Activated T-cell treated with anti-CD3 and anti-CD28 coated beads, Interleukin-2, amount 50 U/mL, for 72 hours (primary cell): ENCODE measurements at regions not wholly inside any gene's neighbourhood (a gene's known extent, or its start where the extent isn't known, plus 50 kb on each side); places are given as distances from the start of the nearest gene placed in this dataset.

Source experiments
- ATAC-seq, 2 donors: fragments of 150-1000 bp; cut with Tn5 transposase; replicated peaks in 1 of 2; 2 replicates each; pipeline ENCODE4 v1.10.0; 2021; ENCODE audit warnings: moderate library complexity in 2 of 2, mild to moderate bottlenecking in 1 of 2
- DNase-seq, 2 donors: peaks; one replicate each; pipeline ENCODE4 v3.0.0; 2021 to 2022; ENCODE audit warnings: mixed read lengths in 1 of 2
- H3K27ac Mint-ChIP-seq: one replicate; pipeline ENCODE4 v1.8.0; 2022; ENCODE audit warnings: mild to moderate bottlenecking, moderate library complexity, mixed read lengths
- H3K27me3 Mint-ChIP-seq: one replicate; pipeline ENCODE4 v1.8.0; 2022; ENCODE audit warnings: low read depth, mixed read lengths
- H3K36me3 Mint-ChIP-seq, 2 donors: one replicate each; pipeline ENCODE4 v1.8.0; 2022; ENCODE audit warnings: mixed read lengths in 2 of 2, mild to moderate bottlenecking in 1 of 2; ENCODE audit not compliant: insufficient read depth in 2 of 2
- H3K4me1 Mint-ChIP-seq: one replicate; pipeline ENCODE4 v1.8.0; 2022; ENCODE audit warnings: low read depth, mixed read lengths
- H3K4me3 Mint-ChIP-seq, 2 donors: one replicate each; pipeline ENCODE4 v1.8.0; 2022; ENCODE audit warnings: mild to moderate bottlenecking in 2 of 2, mixed read lengths in 2 of 2, moderate library complexity in 2 of 2
- H3K9me3 Mint-ChIP-seq, 2 donors: one replicate each; pipeline ENCODE4 v1.8.0; 2022; ENCODE audit warnings: mixed read lengths in 2 of 2

DNA sequence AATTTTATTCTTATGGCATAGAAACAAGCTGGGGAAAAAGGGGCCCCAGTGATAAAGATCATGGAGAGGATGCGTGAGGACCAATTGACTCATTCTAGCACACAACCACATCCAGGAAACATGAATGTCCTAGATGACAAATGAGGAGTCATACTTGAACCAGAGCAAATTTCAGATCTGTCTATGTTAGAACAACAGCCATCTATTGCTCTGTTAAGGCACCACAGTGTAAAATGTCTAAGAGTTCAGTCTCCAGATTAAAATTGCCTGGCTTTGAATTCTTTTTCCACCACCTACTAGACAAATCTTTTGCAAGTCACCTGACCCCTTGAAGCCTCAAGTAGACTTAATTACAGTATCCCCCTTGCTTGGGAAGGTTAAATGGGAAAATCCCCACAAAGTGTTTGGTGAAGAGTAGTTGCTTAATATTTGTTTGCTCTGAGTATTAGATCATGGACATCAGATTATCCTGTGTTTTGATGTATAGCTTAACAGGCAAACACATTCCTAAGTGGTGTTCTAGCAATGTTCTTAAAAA, 258.7 kb upstream of the TGFBR2 start:
- Mint-ChIP-seq H3K4me1 (peaks cover 96% of the 10 kb centered on the region), H3K4me3 (peak overlapping the region; percentile 68 to 89), H3K36me3 (peaks cover 0 to 1% of the 10 kb centered on the region in 2 donors), H3K27ac (peak overlapping the region; percentile 95), H3K9me3 (no peaks in the 10 kb centered on the region), H3K27me3 (peaks cover 19% of the 10 kb centered on the region)
- ATAC-seq (peak; percentile 97 to 98), DNase-seq (peak; percentile 59 to 64)

DNA sequence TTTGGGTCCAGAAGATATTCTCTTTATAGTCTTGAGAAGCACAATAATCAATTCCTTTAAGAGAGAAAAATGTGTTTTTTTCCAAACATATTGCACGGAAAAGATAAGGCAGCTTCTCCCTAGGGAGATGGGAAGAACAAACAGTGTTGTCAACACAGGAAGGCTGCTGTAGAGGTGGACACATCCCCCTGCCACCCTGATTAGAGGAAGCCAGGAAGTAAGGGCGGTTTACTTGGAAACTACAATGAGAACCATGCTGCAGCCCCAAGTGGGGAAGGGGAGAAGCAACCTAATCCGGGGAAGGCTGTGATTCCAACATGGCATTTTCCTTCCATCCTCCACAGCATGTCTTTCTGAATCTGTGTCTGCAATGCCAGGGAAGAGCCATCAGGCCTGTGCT, 256.9 kb upstream of the TGFBR2 start:
- Mint-ChIP-seq H3K27ac (no peak overlapping the region), H3K27me3 (peaks cover 19% of the 10 kb centered on the region), H3K4me1 (peaks cover 95% of the 10 kb centered on the region), H3K36me3 (peaks cover 0 to 1% of the 10 kb centered on the region in 2 donors), H3K9me3 (no peaks in the 10 kb centered on the region), H3K4me3 (no peak overlapping the region)
- DNase-seq = no peak
- no peak for ATAC-seq

DNA sequence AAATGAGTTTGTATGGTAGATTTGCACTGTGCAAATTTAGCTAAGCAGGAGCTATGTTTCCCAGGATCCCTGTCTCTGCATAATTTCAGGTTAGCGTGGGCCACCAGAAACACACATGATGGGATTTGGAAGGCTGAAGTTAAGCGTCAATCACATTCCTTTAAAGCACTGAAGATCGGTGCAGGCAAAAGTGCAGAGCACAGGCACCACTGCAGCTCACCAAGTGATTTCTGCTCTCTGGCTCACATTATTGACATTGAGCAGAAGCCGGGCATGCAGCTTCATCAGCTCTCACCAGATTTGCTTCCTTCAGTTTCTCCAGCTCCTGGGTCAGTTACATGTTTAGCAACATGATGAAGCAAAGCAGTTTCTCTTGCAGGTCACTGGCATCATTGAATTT, 256.4 kb upstream of the TGFBR2 start:
- Mint-ChIP-seq H3K27me3 (peaks cover 19% of the 10 kb centered on the region), H3K4me1 (peaks cover 95% of the 10 kb centered on the region), H3K36me3 (peaks cover 0 to 1% of the 10 kb centered on the region in 2 donors), H3K27ac (no peak overlapping the region), H3K9me3 (no peaks in the 10 kb centered on the region), H3K4me3 (no peak overlapping the region)
- no peak for ATAC-seq
- DNase-seq = no peak

DNA sequence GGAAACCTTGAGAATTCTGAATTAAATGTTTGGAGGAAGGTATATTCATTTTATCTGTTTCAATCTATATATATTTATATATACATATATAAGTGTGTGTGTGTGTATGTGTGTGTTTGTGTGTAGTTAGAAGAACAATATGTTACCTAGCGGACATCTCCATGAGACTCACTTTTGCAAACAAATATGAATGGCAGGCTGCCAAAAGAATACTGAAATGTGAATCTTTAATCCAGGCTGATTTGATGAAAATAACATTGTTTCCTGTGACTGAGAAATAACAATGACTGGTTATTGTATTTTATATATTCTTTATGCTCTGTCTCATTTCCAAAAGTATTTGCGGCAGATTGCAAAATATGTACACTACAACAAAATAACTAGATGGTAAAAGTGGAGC, 255.5 kb upstream of the TGFBR2 start:
- peaks cover 19% of the 10 kb centered on the region for H3K27me3 Mint-ChIP-seq
- H3K4me3 Mint-ChIP-seq = no peak overlapping the region
- peaks cover 92% of the 10 kb centered on the region for H3K4me1 Mint-ChIP-seq
- H3K9me3 Mint-ChIP-seq = no peaks in the 10 kb centered on the region
- no peak for ATAC-seq
- no peak overlapping the region for H3K27ac Mint-ChIP-seq
- H3K36me3 Mint-ChIP-seq = peaks cover 0 to 1% of the 10 kb centered on the region in 2 donors
- no peak for DNase-seq

DNA sequence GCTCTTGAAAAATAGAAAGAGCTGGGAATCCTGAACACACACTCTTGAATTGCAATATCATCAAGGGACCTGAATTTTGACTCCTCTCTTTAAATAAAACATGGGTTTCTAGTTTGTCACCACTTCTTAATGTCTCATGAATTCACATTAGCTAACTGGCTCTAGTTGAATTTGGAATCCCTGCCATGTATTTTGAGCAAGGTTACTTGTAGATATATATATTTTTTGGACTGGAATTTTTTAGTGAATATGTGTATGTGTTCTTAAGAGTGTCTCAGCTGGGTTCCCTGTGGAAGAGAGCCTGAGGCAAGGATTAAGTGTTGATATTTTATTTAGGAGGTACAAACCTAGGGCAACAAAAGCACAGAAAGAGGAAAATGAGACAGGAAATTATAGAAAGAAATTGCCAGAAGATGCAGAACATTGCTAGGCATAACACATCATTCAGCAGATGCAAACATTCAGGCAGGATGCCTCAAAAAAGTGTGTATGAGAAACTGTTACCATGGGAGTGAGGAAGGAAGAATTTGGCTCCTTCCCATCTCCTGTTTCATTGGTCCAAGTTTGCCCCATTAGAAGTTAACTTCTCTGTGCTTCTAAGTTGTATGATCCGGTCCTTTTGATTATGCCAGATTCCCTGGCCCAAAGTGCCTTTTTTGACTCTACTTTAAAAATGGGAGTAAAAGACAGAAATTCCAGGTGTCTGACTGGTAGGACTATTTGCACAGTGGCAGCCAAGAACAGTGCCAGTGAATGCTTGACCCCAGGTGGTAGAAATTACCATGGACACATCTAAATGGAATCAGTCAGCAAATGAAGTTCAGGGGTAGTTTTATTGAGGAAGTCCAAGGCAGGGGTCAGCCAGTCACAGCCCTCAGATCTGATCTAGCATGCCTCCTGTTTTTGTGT, 253.7 kb upstream of the TGFBR2 start:
- Mint-ChIP-seq H3K36me3 (peaks cover 0 to 1% of the 10 kb centered on the region in 2 donors), H3K4me3 (peak overlapping the region in 1 of 2 donors; percentile 36), H3K9me3 (no peaks in the 10 kb centered on the region), H3K4me1 (peaks cover 80% of the 10 kb centered on the region), H3K27ac (no peak overlapping the region), H3K27me3 (peaks cover 19% of the 10 kb centered on the region)
- DNase-seq (no peak), ATAC-seq (no peak)

DNA sequence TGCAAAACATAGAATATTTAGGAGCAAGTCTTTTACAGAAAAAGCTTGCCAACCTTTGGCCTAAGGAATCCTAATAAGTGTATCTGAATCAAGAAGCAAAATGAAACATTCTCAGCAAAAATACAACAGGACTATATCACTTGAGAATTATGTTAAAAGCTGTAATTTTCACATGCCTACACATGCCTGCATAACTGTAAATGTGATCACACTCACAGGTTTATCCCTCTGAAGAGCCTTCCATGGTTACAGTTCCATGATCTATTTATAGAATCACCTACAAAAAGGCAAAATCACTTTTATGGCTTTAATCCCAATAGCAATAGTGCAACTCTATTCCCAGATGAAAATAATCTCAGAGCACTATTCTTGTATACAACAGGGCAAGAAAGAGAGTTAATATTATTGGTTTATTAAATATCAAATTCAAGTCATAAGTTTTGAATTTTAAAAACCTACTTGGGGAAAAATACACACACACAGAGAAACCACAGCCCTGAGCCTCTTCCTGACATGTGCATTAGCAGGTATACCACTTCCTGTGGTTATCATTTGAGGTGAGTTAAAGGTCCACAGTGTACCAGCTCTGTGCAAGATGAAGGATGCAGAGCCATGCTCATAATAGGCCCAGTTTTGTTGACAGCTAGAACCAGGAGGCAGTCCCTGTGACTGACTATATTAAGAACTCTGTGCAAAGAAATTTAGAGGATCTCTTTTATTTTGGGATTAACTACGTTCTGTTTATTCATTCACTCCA, 252.5 kb upstream of the TGFBR2 start:
- Mint-ChIP-seq H3K27ac (peak overlapping the region; percentile 81), H3K27me3 (peaks cover 19% of the 10 kb centered on the region), H3K4me1 (peaks cover 68% of the 10 kb centered on the region), H3K9me3 (no peaks in the 10 kb centered on the region), H3K4me3 (peak overlapping the region; percentile 44 to 67), H3K36me3 (peaks cover 0 to 1% of the 10 kb centered on the region in 2 donors)
- peak; percentile 99 for ATAC-seq
- DNase-seq = peak; percentile 54 to 57

DNA sequence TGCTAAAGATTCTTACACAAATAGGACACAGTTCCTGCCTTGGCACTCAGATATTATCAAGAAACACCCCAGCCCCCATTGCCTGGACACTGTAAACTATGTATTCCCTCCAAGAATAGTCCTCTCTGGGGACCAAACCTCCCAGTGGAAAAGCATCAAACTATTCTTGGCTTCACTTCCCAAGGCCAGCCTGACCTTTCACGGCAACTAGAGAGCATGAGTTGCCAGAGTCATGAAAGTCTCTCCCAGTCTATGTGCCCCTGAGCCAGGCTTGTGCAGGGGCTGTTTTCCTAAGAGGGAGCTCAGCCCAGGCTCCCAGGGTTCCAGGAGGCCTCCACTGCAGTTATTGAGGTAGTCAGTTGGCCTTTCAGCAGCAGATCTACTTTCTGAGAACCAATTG, 251.9 kb upstream of the TGFBR2 start:
- no peak overlapping the region for H3K27ac Mint-ChIP-seq
- H3K4me3 Mint-ChIP-seq = peak overlapping the region in 1 of 2 donors; percentile 67
- peaks cover 0 to 1% of the 10 kb centered on the region in 2 donors for H3K36me3 Mint-ChIP-seq
- H3K9me3 Mint-ChIP-seq = no peaks in the 10 kb centered on the region
- peaks cover 14% of the 10 kb centered on the region for H3K27me3 Mint-ChIP-seq
- DNase-seq (no peak), ATAC-seq (no peak)
- peaks cover 61% of the 10 kb centered on the region for H3K4me1 Mint-ChIP-seq

DNA sequence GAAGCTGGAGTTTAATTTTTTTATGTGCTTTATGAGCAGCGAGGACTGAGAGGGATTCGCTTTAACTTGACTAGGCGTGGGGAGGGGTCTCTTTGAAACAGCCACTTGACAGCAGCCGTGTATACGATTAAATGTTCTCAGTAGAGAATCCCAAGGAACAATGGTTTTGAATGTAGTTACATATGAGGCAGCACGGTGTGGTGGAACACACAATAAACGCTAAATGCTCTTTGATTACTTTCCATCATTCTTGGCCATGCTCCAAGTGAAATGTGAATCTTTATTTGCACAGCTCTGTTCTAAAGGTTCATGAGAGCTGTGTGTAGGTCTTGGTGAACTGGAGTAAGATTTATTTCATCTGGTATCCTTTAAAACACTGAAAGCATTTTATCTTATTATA, 251.4 kb upstream of the TGFBR2 start:
- Mint-ChIP-seq H3K27me3 (peaks cover 12% of the 10 kb centered on the region), H3K27ac (no peak overlapping the region), H3K9me3 (no peaks in the 10 kb centered on the region), H3K36me3 (peaks cover 0 to 1% of the 10 kb centered on the region in 2 donors), H3K4me1 (peaks cover 57% of the 10 kb centered on the region), H3K4me3 (no peak overlapping the region)
- no peak for DNase-seq
- no peak for ATAC-seq

DNA sequence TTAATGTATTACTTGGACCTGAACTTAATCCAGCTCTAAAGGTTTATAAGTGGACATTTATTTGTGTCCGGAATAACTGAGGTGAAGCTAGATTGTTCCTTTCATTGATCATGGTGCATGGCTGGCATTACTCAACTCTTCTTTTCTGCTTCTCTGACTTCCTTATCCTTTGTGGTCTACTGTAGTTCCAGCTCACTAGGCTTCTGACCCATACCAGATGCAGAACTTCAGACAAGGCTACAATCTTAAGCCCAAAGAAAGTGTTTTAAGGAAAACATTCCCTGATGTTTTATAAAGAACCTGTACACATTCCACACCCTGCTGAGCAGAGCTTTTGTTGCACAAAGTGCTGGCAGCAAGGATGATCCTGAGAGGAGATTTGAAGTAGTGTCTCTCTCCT, 250.8 kb upstream of the TGFBR2 start:
- peaks cover 9% of the 10 kb centered on the region for H3K27me3 Mint-ChIP-seq

DNA sequence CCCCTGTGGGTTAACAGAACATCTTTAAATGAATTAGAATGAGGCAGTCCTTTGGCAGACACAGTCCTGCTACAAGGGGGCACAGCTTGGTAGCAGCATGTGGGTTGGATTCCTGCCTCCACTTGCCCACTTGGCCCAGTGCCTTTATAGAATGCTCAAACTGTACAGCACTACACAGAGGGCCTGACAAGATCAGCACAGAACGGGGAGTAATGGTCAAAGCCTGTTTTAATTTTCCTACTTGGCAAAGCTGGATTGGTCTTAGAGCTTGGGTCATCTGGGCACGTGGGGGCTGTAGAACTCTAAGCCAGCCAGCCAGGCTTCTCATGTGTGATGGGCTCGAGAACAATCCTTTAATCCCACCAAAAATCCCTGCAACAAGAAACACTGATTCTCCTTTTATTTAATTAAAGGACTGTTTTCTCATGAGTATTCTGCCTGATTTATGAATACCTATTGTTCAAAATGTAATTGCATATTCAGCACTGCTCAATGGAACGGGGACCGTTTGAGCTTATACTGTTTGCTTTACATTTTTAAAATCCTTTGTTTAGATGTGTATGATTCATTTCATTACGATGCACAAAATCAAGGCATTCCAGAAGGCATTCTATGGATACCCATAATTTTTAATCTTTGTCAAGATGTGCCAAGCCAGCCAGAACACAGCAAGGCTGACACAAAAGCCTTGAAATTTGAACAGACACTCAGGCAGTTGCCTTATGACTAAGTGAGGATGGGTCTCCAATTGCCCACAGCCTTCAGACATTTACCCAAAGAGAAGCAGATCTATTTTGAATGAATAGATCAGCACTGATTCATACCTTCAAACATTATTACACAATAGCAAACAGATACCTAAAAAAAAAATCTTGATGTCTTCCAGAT, 249.3 kb upstream of the TGFBR2 start:
- ATAC-seq (no peak), DNase-seq (no peak)
- Mint-ChIP-seq H3K4me1 (peaks cover 37% of the 10 kb centered on the region), H3K27me3 (no peaks in the 10 kb centered on the region), H3K27ac (no peak overlapping the region), H3K9me3 (no peaks in the 10 kb centered on the region), H3K36me3 (peaks cover 0 to 1% of the 10 kb centered on the region in 2 donors), H3K4me3 (no peak overlapping the region)

More for the DNA sequence above, 250.8 kb upstream of the TGFBR2 start:
- ATAC-seq (no peak), DNase-seq (no peak)
- peaks cover 50% of the 10 kb centered on the region for H3K4me1 Mint-ChIP-seq
- H3K4me3 Mint-ChIP-seq = no peak overlapping the region
- no peak overlapping the region for H3K27ac Mint-ChIP-seq
- H3K36me3 Mint-ChIP-seq = peaks cover 0 to 1% of the 10 kb centered on the region in 2 donors
- no peaks in the 10 kb centered on the region for H3K9me3 Mint-ChIP-seq

DNA sequence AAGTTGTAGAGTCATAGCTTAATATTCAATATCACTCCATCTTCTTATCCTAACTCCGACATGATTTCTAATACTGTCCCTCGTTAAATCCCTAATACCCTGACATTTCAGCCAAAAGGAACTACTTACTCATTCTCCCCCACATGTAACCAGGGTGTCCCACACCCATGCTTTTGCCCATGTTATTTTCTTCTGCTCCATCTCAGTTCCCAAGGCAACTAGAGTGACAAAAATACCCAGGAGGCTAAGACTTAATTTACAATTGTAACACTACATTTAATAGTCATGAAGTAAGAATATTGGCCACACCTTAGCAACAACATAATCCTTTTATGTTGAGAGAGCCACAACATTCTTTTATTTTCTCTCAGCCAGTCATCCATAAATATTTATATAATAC, 248.5 kb upstream of the TGFBR2 start:
- no peaks in the 10 kb centered on the region for H3K9me3 Mint-ChIP-seq
- ATAC-seq = no peak
- no peak overlapping the region for H3K4me3 Mint-ChIP-seq
- no peaks in the 10 kb centered on the region for H3K27me3 Mint-ChIP-seq
- peaks cover 29% of the 10 kb centered on the region for H3K4me1 Mint-ChIP-seq
- no peak overlapping the region for H3K27ac Mint-ChIP-seq
- H3K36me3 Mint-ChIP-seq = no peaks in the 10 kb centered on the region
- DNase-seq = no peak

DNA sequence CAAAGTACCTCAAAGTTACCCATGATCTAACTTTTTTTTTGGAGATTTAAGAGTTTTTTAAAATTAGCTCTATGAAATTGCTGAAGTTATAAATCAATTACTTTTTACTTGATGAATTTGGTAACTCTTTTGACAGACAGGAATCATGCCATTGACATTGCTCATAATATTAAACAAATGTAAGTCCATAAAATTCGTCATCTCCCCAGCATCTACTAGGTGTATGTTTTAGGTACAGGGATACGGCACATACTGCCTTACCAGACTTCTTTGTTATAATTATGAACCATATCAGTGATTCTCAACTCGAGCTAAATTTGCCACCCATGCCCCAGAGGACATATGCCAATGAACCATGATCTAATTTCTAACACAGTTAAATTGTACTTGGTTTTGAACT, 247.5 kb upstream of the TGFBR2 start:
- ATAC-seq (no peak), DNase-seq (no peak)
- Mint-ChIP-seq H3K4me3 (no peak overlapping the region), H3K9me3 (no peaks in the 10 kb centered on the region), H3K4me1 (peaks cover 23% of the 10 kb centered on the region), H3K27ac (no peak overlapping the region), H3K36me3 (no peaks in the 10 kb centered on the region), H3K27me3 (no peaks in the 10 kb centered on the region)
